Body of pancreas (tissue), 4 donors: ENCODE measurements at regions not wholly inside any gene's neighbourhood (a gene's known extent, or its start where the extent isn't known, plus 50 kb on each side); places are given as distances from the start of the nearest gene placed in this dataset.
A peak's percentile ranks its signal among the peaks of the same experiment; 100 is the strongest.
"Not testable (repeated sequence)": the region's sequence is repeated elsewhere in the genome, so short reads cannot be mapped to it uniquely, and the experiment has no call there.

Experiments
- ATAC-seq: fragments of 150-250 bp; one replicate; pipeline ENCODE4 v1.9.1; 2016
- DNase-seq, 4 donors: peaks; one replicate each; pipeline ENCODE4 v3.0.0-alpha.2; 2019
- H3K27ac ChIP-seq, 4 donors: fragments of 200-600 bp; sonication (generic); 1 replicate in 3 of 4; 2 replicates in 1 of 4; pipeline versions ENCODE4 v1.5.1 to v1.6.1; 2016 to 2019; ENCODE audit warnings: mild to moderate bottlenecking in 1 of 4, mixed read lengths in 1 of 4, moderate library complexity in 1 of 4
- H3K27me3 ChIP-seq, 2 donors: fragments of 200-600 bp; sonication (generic); one replicate each; pipeline ENCODE4 v1.6.0; 2016; ENCODE audit warnings: mild to moderate bottlenecking in 1 of 2
- H3K36me3 ChIP-seq, 2 donors: fragments of 200-600 bp; sonication (generic); replicated peaks in 1 of 2; 2 replicates each; pipeline ENCODE4 v1.5.1; 2016; ENCODE audit warnings: low read depth in 2 of 2; ENCODE audit not compliant: insufficient read depth in 1 of 2
- H3K4me1 ChIP-seq: fragments of 200-600 bp; sonication (generic); one replicate; pipeline ENCODE4 v1.6.0; 2016
- H3K4me3 ChIP-seq, 2 donors: fragments of 200-600 bp; sonication (generic); 1 replicate in 1 of 2; 2 replicates in 1 of 2; pipeline ENCODE4 v1.5.1; 2016 to 2019
- H3K9me3 ChIP-seq, 3 donors: fragments of 200-600 bp; sonication (generic); 1 replicate in 2 of 3; 2 replicates in 1 of 3; pipeline ENCODE4 v1.5.1; 2016
- POLR2A ChIP-seq, 3 donors: fragments of 450-650 bp; IDR thresholded peaks; one replicate each; pipeline ENCODE4 v1.6.1; 2016; ENCODE audit warnings: antibody characterized with exemption in 3 of 3, mild to moderate bottlenecking in 2 of 3
- WGBS, 2 donors: methylation state at CpG; one replicate each; pipeline ENCODE4 v1.1.5; 2017; 5-methylcytosine and 5-hydroxymethylcytosine counted together
- intact Hi-C: fragments of 100-400 bp; cut with DNase I; formaldehyde crosslinking; loops from one replicate; pipeline ENCODE4 v1.15.1; 2023
- TF ChIP-seq, protein P1 (sequence below), 7 experiments: fragments of 450-650 bp in 4 of 7; fragments of 200-600 bp in 3 of 7; sonication (generic) in 3 of 7; IDR thresholded peaks; one replicate each; pipeline ENCODE4 v1.5.1; 2016 to 2019; ENCODE audit warnings: antibody characterized with exemption in 7 of 7

DNA sequence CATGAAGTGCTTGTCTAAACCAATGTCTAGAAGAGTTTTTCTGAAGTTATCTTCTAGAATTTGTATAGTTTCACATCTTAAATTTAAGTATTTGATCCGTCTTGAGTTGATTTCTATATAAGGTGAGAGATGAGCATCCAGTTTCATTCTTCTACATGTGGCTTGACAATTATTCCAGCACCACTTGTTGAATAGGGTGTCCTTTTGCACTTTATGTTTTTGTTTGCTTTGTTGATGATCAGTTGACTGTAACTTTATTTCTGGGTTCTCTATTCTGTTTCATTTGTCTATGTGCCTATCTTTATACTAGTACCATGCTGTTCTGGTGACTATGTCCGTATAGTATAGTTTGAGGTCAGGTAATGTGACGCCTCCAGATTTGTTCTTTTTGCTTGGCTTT lies 426.6 kb upstream of the CHRM2 start:
- TF ChIP-seq POLR2A (IDR thresholded peaks at IDR 0.05), result no peak
- TF ChIP-seq, protein P1, sequence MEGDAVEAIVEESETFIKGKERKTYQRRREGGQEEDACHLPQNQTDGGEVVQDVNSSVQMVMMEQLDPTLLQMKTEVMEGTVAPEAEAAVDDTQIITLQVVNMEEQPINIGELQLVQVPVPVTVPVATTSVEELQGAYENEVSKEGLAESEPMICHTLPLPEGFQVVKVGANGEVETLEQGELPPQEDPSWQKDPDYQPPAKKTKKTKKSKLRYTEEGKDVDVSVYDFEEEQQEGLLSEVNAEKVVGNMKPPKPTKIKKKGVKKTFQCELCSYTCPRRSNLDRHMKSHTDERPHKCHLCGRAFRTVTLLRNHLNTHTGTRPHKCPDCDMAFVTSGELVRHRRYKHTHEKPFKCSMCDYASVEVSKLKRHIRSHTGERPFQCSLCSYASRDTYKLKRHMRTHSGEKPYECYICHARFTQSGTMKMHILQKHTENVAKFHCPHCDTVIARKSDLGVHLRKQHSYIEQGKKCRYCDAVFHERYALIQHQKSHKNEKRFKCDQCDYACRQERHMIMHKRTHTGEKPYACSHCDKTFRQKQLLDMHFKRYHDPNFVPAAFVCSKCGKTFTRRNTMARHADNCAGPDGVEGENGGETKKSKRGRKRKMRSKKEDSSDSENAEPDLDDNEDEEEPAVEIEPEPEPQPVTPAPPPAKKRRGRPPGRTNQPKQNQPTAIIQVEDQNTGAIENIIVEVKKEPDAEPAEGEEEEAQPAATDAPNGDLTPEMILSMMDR (IDR thresholded peaks at IDR 0.05), result no peak
- WGBS, 2 donors, result 50 to 64% methylated on average over 3 of the region's 3 CpGs
- Histone ChIP-seq H3K36me3 (no peaks in the 10 kb centered on the region), H3K4me1 (no peaks in the 10 kb centered on the region), H3K4me3 (no peak overlapping the region), H3K9me3 (no peaks in the 10 kb centered on the region), H3K27ac (no peak overlapping the region), H3K27me3 (no peaks in the 10 kb centered on the region)
- intact Hi-C loops, result no loop called here
- ATAC-seq, result no peak
- DNase-seq, result no peak

DNA sequence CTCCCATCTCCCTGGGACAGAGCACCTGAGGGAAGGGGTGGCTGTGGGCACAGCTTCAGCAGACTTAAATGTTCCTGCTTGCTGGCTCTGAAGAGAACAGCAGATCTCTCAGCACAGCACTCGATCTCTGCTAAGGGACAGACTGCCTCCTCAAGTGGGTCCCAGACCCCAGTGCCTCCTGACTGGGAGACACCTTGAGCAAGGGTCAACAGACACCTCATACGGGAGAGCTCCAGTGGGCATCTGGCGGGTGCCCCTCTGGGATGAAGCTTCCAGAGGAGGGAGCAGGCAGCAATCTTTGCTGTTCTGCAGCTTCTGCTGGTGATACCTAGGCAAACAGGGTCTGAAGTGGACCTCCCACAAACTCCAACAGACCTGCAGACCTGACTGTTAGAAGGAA lies 436.7 kb upstream of the CHRM2 start:
- not testable (repeated sequence) for H3K27ac ChIP-seq
- WGBS, 2 donors, result 53 to 83% methylated on average over 3 of the region's 3 CpGs

DNA sequence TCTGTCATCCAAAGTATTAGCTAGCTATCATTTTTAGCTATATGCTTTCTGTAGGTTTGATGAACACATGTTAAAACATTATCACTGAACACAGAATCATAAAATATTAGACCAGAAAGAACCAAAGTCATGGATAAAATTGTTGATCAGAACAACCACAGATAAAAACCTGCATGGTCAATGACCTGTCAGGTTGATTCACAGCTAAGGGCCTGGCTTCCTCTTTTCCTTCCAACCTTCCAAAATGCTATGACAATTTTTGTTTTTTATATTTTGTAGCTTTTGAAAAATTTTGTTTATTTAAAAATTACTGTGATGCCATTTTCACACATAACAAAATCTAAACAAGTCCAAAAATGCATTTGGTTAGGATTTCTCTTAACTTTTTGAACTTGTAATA lies 444.4 kb upstream of the CHRM2 start:
- no peaks in the 10 kb centered on the region for H3K4me1 ChIP-seq
- intact Hi-C loops, result no loop called here
- no peak for ATAC-seq
- no peaks in the 10 kb centered on the region for H3K27me3 ChIP-seq
- no peak overlapping the region for H3K27ac ChIP-seq
- H3K36me3 ChIP-seq, result no peaks in the 10 kb centered on the region
- no peaks in the 10 kb centered on the region for H3K9me3 ChIP-seq
- H3K4me3 ChIP-seq, result no peak overlapping the region
- TF ChIP-seq, protein P1 (IDR thresholded peaks at IDR 0.05), result no peak
- TF ChIP-seq POLR2A (IDR thresholded peaks at IDR 0.05), result no peak
- DNase-seq, result no peak

More for the DNA sequence above, 436.7 kb upstream of the CHRM2 start:
- H3K36me3 ChIP-seq, ATAC-seq, DNase-seq, intact Hi-C loops, H3K27me3 ChIP-seq, H3K4me3 ChIP-seq, H3K9me3 ChIP-seq, H3K4me1 ChIP-seq: not testable (repeated sequence)

DNA sequence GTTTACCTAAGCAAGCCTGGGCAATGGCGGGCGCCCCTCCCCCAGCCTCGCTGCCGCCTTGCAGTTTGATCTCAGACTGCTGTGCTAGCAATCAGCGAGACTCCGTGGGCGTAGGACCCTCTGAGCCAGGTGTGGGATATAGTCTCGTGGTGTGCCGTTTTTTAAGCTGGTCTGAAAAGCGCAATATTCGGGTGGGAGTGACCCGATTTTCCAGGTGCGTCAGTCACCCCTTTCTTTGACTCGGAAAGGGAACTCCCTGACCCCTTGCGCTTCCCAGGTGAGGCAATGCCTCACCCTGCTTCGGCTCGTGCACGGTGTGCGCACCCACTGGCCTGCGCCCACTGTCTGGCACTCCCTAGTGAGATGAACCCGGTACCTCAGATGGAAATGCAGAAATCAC lies 442.6 kb upstream of the MTPN start:
- H3K9me3 ChIP-seq, H3K27ac ChIP-seq, H3K4me1 ChIP-seq, DNase-seq, H3K36me3 ChIP-seq, H3K4me3 ChIP-seq, intact Hi-C loops, H3K27me3 ChIP-seq, ATAC-seq: not testable (repeated sequence)
- WGBS, 2 donors, result 81 to 100% methylated on average over 3 to 9 of the region's 21 CpGs

DNA sequence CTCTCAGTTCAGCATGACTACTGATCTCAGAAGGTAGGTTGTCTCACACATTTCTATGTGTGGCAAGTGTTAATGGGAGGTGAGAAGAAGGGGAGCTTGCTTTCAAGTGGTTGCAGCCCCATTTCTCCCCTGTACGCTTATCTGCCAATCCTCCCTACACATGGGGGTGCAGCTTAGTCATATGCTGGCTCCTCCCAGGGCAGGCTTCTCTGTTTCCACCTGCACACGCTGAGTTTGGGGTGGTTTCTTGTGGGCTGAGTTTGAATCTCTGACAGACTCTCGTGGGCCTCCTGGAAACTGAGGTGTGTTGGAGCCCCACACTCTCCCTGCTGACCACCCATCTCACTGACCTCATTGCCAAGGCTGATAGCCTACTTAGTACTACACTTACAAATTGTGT lies 435.8 kb upstream of the MTPN start:
- no peak overlapping the region for H3K27ac ChIP-seq
- H3K36me3 ChIP-seq, result no peaks in the 10 kb centered on the region
- WGBS, 2 donors, result 69 to 76% methylated on average over 3 of the region's 3 CpGs
- intact Hi-C loops, result no loop called here
- no peak for TF ChIP-seq POLR2A (IDR thresholded peaks at IDR 0.05)
- TF ChIP-seq, protein P1 (IDR thresholded peaks at IDR 0.05), result no peak
- H3K4me1 ChIP-seq, result no peaks in the 10 kb centered on the region
- ATAC-seq (no peak), DNase-seq (no peak)
- no peak overlapping the region for H3K4me3 ChIP-seq
- no peaks in the 10 kb centered on the region for H3K9me3 ChIP-seq
- H3K27me3 ChIP-seq, result no peaks in the 10 kb centered on the region

DNA sequence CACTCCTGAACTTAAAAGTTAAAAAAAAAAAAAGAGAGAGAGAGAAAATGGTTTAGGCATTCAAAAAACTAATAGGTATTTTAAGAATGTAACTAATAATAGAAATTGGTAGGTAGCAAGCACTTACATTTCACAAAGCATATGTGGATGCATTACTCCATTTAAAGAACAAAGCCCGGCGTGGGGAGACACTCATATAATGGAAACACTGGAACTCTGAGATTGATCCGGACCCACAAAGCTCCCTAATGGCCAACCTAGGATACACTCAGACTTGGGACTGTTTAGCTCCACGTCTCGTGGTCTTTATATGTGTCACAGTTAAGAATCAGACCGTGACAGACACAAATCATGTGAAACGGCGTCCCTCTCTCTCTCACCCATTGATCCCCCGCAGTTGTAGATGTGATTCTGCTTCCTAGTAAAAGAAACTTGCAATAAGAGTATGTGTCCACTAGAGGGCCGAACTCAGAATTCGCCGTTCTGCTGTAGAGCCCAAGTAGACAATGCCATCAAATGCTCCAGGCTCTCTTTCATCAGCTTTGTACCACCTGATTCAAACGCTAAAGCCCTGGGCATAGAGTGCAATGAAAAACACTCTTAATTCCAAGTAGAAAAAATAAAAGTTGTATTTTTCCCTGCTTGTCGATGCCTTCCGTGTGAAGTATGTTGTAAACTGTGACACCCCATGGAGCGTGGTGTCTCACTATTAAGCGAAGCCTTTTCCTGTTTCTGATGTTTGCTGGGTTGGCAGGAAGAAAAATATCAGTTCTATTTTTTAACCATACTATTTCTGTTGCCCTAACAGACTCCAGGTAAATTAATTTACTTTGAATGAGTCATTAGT lies 429.0 kb upstream of the MTPN start:
- intact Hi-C loops, result no loop called here
- ATAC-seq (peak; percentile 81), DNase-seq (peak; percentile 31 to 50 (median 36))
- Histone ChIP-seq H3K27me3 (no peaks in the 10 kb centered on the region), H3K27ac (no peak overlapping the region), H3K9me3 (no peaks in the 10 kb centered on the region), H3K4me3 (no peak overlapping the region), H3K36me3 (no peaks in the 10 kb centered on the region), H3K4me1 (no peaks in the 10 kb centered on the region)
- TF ChIP-seq, protein P1 (IDR thresholded peaks at IDR 0.05), result peak; percentile 55 to 64 (median 61)
- TF ChIP-seq POLR2A (IDR thresholded peaks at IDR 0.05), result no peak
- WGBS, 2 donors, result 20 to 24% methylated on average over 17 of the region's 17 CpGs
